ENCODE measurements at regions not wholly inside any gene's neighbourhood (a gene's known extent, or its start where the extent isn't known, plus 50 kb on each side); places are given as distances from the start of the nearest gene placed in this dataset.

GRCh38 chr2:65823511-65823910 is 391.1 kb upstream of the SPRED2 start (continued):
- no peak for TF ChIP-seq HES4 (CRISPR knock-in tag; IDR thresholded peaks at IDR 0.05; ENCODE audit: borderline replicate concordance)
- no peak for TF ChIP-seq REPIN1 (CRISPR knock-in tag; IDR thresholded peaks at IDR 0.05; ENCODE audit: borderline replicate concordance, low read depth)
- TF ChIP-seq PCBP2 (optimal IDR thresholded peaks at IDR 0.05; ENCODE audit: low read depth, low read length, poor library complexity, severe bottlenecking): no peak
- TF ChIP-seq, protein P1, sequence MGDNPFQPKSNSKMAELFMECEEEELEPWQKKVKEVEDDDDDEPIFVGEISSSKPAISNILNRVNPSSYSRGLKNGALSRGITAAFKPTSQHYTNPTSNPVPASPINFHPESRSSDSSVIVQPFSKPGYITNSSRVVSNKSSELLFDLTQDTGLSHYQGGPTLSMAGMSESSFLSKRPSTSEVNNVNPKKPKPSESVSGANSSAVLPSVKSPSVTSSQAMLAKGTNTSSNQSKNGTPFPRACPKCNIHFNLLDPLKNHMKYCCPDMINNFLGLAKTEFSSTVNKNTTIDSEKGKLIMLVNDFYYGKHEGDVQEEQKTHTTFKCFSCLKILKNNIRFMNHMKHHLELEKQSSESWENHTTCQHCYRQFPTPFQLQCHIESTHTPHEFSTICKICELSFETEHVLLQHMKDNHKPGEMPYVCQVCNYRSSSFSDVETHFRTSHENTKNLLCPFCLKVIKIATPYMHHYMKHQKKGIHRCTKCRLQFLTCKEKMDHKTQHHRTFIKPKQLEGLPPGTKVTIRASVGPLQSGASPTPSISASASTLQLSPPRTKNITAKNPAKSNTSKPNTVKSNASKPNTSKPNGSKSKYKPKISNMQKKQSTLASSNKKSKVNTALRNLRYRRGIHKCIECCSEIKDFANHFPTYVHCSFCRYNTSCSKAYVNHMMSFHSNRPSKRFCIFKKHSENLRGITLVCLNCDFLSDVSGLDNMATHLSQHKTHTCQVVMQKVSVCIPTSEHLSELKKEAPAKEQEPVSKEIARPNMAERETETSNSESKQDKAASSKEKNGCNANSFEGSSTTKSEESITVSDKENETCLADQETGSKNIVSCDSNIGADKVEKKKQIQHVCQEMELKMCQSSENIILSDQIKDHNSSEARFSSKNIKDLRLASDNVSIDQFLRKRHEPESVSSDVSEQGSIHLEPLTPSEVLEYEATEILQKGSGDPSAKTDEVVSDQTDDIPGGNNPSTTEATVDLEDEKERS (CRISPR knock-in tag; IDR thresholded peaks at IDR 0.05): no peak
- TF ChIP-seq ARID4A (CRISPR knock-in tag; IDR thresholded peaks at IDR 0.05; ENCODE audit: borderline replicate concordance): no peak

- no peaks in the 10 kb centered on the region for H4K20me1 ChIP-seq (ENCODE audit: insufficient read depth, low read length)
- CTCF ChIA-PET (ENCODE audit: low intra/inter-chr PET ratio, low total read pairs): no interaction called here
- no peak overlapping the region for H3K4me2 ChIP-seq (ENCODE audit: low read depth, low read length)
- H2AFZ ChIP-seq (ENCODE audit: low read length): no peak overlapping the region
- H3K9ac ChIP-seq (ENCODE audit: insufficient read depth, low read depth, low read length): no peak overlapping the region
- no peak overlapping the region for H3K4me3 ChIP-seq (replicated peaks in 1 of 3; ENCODE audit: insufficient read depth in 1 of 3, low read depth in 2 of 3, low read length in 3 of 3)
- no TSS peak for BruUV-seq (replicated peaks)
- DNase-seq (ENCODE audit: low spot score) (no peak), FAIRE-seq (no peak), ATAC-seq (no peak)
- no peaks in the 10 kb centered on the region for H3K27me3 ChIP-seq (ENCODE audit: control insufficient read depth in 1 of 2, insufficient read depth in 2 of 2, low read length in 2 of 2)
- in situ Hi-C loops (cut with HindIII; ENCODE audit: extremely low pct_ligation_motif_present, low pct_unique_long_range_greater_than_20kb): no loop called here
- POLR2A ChIA-PET: no interaction called here
- no peaks in the 10 kb centered on the region for H3K36me3 ChIP-seq (replicated peaks in 1 of 2; ENCODE audit: control insufficient read depth in 1 of 2, insufficient read depth in 2 of 2, low read length in 2 of 2)
- no peaks in the 10 kb centered on the region for H3K79me2 ChIP-seq (ENCODE audit: insufficient read depth, low read length)
- intact Hi-C loops (cut with micrococcal nuclease; ENCODE audit: unreplicated experiment): no loop called here
- H3K9me3 ChIP-seq (ENCODE audit: low read length): no peaks in the 10 kb centered on the region
- 4% methylated on average over 6 of the region's 6 CpGs for WGBS (ENCODE audit: low lambda C conversion rate)
- no peak overlapping the region for H3K27ac ChIP-seq (ENCODE audit: extremely low read length, insufficient read depth, low read length)
- H3K4me1 ChIP-seq (ENCODE audit: insufficient read depth, low read length): no peaks in the 10 kb centered on the region
- no peak for TF ChIP-seq SAP130 (CRISPR knock-in tag; IDR thresholded peaks at IDR 0.05; ENCODE audit: low read depth)
- TF ChIP-seq HDAC1 (CRISPR knock-in tag; IDR thresholded peaks at IDR 0.05): no peak
- TF ChIP-seq MED8 (CRISPR knock-in tag; IDR thresholded peaks at IDR 0.05; ENCODE audit: insufficient replicate concordance): no peak
- TF ChIP-seq GTF2F1 (IDR thresholded peaks at IDR 0.05; ENCODE audit: low read length): no peak
- no peak for TF ChIP-seq PHF5A (CRISPR knock-in tag; IDR thresholded peaks at IDR 0.05; ENCODE audit: low read depth, unreplicated experiment)
- TF ChIP-seq ZNF512 (CRISPR knock-in tag; IDR thresholded peaks at IDR 0.05): no peak
- no peak for TF ChIP-seq ZNF18 (CRISPR knock-in tag; IDR thresholded peaks at IDR 0.05; ENCODE audit: insufficient replicate concordance)
- TF ChIP-seq ZBTB7A (CRISPR knock-in tag; IDR thresholded peaks at IDR 0.05): no peak
These were observed 388.1 kb upstream of the SPRED2 start for GRCh38 chr2:65820454-65820853.
